SK-N-SH treated with all-trans-retinoic acid at 6 μM for 48 hours (cell line): ENCODE measurements at regions not wholly inside any gene's neighbourhood (a gene's known extent, or its start where the extent isn't known, plus 50 kb on each side); places are given as distances from the start of the nearest gene placed in this dataset.

ENCODE experiments used
- ATAC-seq: fragments of 200-7000 bp; cut with Tn5 transposase; 3 replicates; pipeline ENCODE4 v1.9.1; 2020; ENCODE audit warnings: mild to moderate bottlenecking, moderate library complexity
- ARNTL ChIP-seq: fragments of 450-650 bp; formaldehyde crosslinking; IDR thresholded peaks from 2 replicates; pipeline ENCODE4 v1.5.0; 2020; ENCODE audit warnings: low read depth, mild to moderate bottlenecking, moderate library complexity, borderline replicate concordance
- BACH2 ChIP-seq: fragments of 250-450 bp; sonication (Bioruptor Pico); IDR thresholded peaks from 2 replicates; pipeline ENCODE4 v1.9.0; 2021; ENCODE audit warnings: mild to moderate bottlenecking, borderline replicate concordance
- CSDC2 ChIP-seq: fragments of 250-450 bp; sonication (Bioruptor Pico); IDR thresholded peaks from 2 replicates; pipeline ENCODE4 v1.5.0; 2020; ENCODE audit warnings: mild to moderate bottlenecking, moderate library complexity
- ESRRG ChIP-seq: fragments of 250-450 bp; sonication (Bioruptor Pico); IDR thresholded peaks from 2 replicates; pipeline ENCODE4 v1.6.1; 2021; ENCODE audit warnings: mild to moderate bottlenecking
- GLIS3 ChIP-seq: fragments of 250-450 bp; sonication (Bioruptor Pico); IDR thresholded peaks from 2 replicates; pipeline ENCODE4 v1.5.0; 2020; ENCODE audit warnings: mild to moderate bottlenecking, moderate library complexity
- ISL1 ChIP-seq: fragments of 250-450 bp; sonication (Bioruptor Pico); IDR thresholded peaks from 2 replicates; pipeline ENCODE4 v2.1.2; 2022; ENCODE audit warnings: mild to moderate bottlenecking, moderate library complexity
- OSR1 ChIP-seq: fragments of 250-450 bp; sonication (Bioruptor Pico); IDR thresholded peaks from 2 replicates; pipeline ENCODE4 v1.8.0; 2022; ENCODE audit warnings: moderate library complexity, mild to moderate bottlenecking, inconsistent platforms
- PATZ1 ChIP-seq: fragments of 250-450 bp; sonication (Bioruptor Pico); IDR thresholded peaks from 2 replicates; pipeline ENCODE4 v1.8.0; 2020; ENCODE audit warnings: mild to moderate bottlenecking, moderate library complexity, borderline replicate concordance
- RARB ChIP-seq: fragments of 250-450 bp; sonication (Bioruptor Pico); IDR thresholded peaks from 2 replicates; pipeline ENCODE4 v1.8.0; 2021; ENCODE audit warnings: mild to moderate bottlenecking, moderate library complexity
- SNAI2 ChIP-seq: fragments of 250-450 bp; sonication (Bioruptor Pico); IDR thresholded peaks from 2 replicates; pipeline ENCODE4 v1.5.0; 2020; ENCODE audit warnings: mild to moderate bottlenecking, moderate library complexity
- TCF4 ChIP-seq: fragments of 250-450 bp; sonication (Bioruptor Pico); IDR thresholded peaks from 2 replicates; pipeline ENCODE4 v1.8.0; 2021; ENCODE audit warnings: mild to moderate bottlenecking, moderate library complexity, borderline replicate concordance
- TOX ChIP-seq: fragments of 250-450 bp; sonication (Bioruptor Pico); IDR thresholded peaks from 2 replicates; pipeline ENCODE4 v1.8.0; 2021; ENCODE audit warnings: mild to moderate bottlenecking, moderate library complexity, borderline replicate concordance
- ZC3H10 ChIP-seq: fragments of 250-450 bp; sonication (Bioruptor Pico); IDR thresholded peaks from 2 replicates; pipeline ENCODE4 v1.5.1; 2021; ENCODE audit warnings: mild to moderate bottlenecking, moderate library complexity
- ZFP3 ChIP-seq: fragments of 250-450 bp; sonication (Bioruptor Pico); IDR thresholded peaks from 2 replicates; pipeline ENCODE4 v1.5.0; 2020; ENCODE audit warnings: mild to moderate bottlenecking, moderate library complexity
- ZFP30 ChIP-seq: fragments of 450-650 bp; formaldehyde crosslinking; IDR thresholded peaks from 2 replicates; pipeline ENCODE4 v1.5.0; 2022; ENCODE audit warnings: mild to moderate bottlenecking, moderate library complexity
- ZNF565 ChIP-seq: fragments of 450-650 bp; formaldehyde crosslinking; conservative IDR thresholded peaks from 2 replicates; pipeline ENCODE4 v1.5.0; 2020; ENCODE audit warnings: low read depth, mild to moderate bottlenecking, moderate library complexity
- ZNF70 ChIP-seq: fragments of 450-650 bp; formaldehyde crosslinking; IDR thresholded peaks from 2 replicates; pipeline ENCODE4 v1.5.0; 2020; ENCODE audit warnings: mild to moderate bottlenecking, moderate library complexity
- ZNF8 ChIP-seq: fragments of 450-650 bp; formaldehyde crosslinking; IDR thresholded peaks from 2 replicates; pipeline ENCODE4 v1.5.0; 2020; ENCODE audit warnings: mild to moderate bottlenecking, moderate library complexity
- TF ChIP-seq, protein P1 (sequence below): fragments of 250-450 bp; sonication (Bioruptor Pico); IDR thresholded peaks from 2 replicates; pipeline ENCODE4 v1.5.1; 2020; ENCODE audit warnings: low read depth, mild to moderate bottlenecking, moderate library complexity
- TF ChIP-seq, protein P2 (sequence below): fragments of 250-450 bp; sonication (Bioruptor Pico); IDR thresholded peaks from 2 replicates; pipeline ENCODE4 v1.8.0; 2021; ENCODE audit warnings: low read depth, mild to moderate bottlenecking, moderate library complexity, borderline replicate concordance
- TF ChIP-seq, protein P3 (sequence below): fragments of 250-450 bp; sonication (Bioruptor Pico); IDR thresholded peaks from 2 replicates; pipeline ENCODE4 v1.5.0; 2020; ENCODE audit warnings: mild to moderate bottlenecking, moderate library complexity

GRCh38 chr6:125509477-125509876 is 207.7 kb upstream of the HDDC2 start (continued):
- no peak for TF ChIP-seq ZNF70 (CRISPR knock-in tag)
- TF ChIP-seq, all 23 proteins: peak for 0

DNA sequence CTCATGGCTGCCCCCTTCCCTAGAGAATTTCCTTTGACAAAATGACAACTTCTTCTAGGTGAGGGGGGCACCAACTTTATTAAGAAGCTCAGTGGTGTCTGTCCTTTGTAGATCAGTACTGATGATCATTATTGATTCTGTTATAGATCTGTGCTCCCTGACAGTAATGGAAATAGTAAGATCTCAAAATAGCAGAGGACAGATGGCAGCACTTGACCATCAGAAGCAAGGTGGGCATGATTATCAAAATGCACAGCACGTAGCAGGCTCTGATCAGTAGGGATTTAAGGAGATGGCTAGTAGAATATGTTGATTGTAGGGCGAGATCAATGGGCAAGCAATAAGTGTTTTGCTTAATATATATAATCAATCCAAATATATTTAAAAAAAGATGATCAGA is 208.6 kb upstream of the HDDC2 start:
- no peak for TF ChIP-seq ESRRG
- no peak for TF ChIP-seq TCF4 (CRISPR knock-in tag)
- ATAC-seq, result no peak

GRCh38 chr6:125511809-125512396 is 210.1 kb upstream of the HDDC2 start:
- ATAC-seq, result no peak
- TF ChIP-seq ZFP30 (CRISPR knock-in tag), result no peak
- TF ChIP-seq SNAI2 (CRISPR knock-in tag), result no peak
- no peak for TF ChIP-seq ESRRG
- TF ChIP-seq BACH2 (CRISPR knock-in tag), result no peak
- no peak for TF ChIP-seq RARB (CRISPR knock-in tag)
- TF ChIP-seq TCF4 (CRISPR knock-in tag), result no peak
- TF ChIP-seq ISL1 (CRISPR knock-in tag), result no peak
- TF ChIP-seq, protein P1, sequence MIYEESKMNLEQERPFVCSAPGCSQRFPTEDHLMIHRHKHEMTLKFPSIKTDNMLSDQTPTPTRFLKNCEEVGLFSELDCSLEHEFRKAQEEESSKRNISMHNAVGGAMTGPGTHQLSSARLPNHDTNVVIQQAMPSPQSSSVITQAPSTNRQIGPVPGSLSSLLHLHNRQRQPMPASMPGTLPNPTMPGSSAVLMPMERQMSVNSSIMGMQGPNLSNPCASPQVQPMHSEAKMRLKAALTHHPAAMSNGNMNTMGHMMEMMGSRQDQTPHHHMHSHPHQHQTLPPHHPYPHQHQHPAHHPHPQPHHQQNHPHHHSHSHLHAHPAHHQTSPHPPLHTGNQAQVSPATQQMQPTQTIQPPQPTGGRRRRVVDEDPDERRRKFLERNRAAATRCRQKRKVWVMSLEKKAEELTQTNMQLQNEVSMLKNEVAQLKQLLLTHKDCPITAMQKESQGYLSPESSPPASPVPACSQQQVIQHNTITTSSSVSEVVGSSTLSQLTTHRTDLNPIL (CRISPR knock-in tag), result no peak
- TF ChIP-seq ZNF565 (CRISPR knock-in tag), result no peak
- TF ChIP-seq ZNF8 (CRISPR knock-in tag), result no peak
- no peak for TF ChIP-seq TOX
- TF ChIP-seq PATZ1 (CRISPR knock-in tag), result no peak
- no peak for TF ChIP-seq ARNTL (CRISPR knock-in tag)
- no peak for TF ChIP-seq GLIS3 (CRISPR knock-in tag)
- TF ChIP-seq ZNF70 (CRISPR knock-in tag), result no peak
- no peak for TF ChIP-seq ZFP3 (CRISPR knock-in tag)
- TF ChIP-seq ZC3H10 (CRISPR knock-in tag), result no peak
- TF ChIP-seq, protein P2, sequence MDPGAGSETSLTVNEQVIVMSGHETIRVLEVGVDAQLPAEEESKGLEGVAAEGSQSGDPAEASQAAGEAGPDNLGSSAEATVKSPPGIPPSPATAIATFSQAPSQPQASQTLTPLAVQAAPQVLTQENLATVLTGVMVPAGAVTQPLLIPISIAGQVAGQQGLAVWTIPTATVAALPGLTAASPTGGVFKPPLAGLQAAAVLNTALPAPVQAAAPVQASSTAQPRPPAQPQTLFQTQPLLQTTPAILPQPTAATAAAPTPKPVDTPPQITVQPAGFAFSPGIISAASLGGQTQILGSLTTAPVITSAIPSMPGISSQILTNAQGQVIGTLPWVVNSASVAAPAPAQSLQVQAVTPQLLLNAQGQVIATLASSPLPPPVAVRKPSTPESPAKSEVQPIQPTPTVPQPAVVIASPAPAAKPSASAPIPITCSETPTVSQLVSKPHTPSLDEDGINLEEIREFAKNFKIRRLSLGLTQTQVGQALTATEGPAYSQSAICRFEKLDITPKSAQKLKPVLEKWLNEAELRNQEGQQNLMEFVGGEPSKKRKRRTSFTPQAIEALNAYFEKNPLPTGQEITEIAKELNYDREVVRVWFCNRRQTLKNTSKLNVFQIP, result no peak
- TF ChIP-seq CSDC2 (CRISPR knock-in tag), result no peak
- TF ChIP-seq OSR1 (CRISPR knock-in tag), result no peak

- no peak for TF ChIP-seq SNAI2 (CRISPR knock-in tag)
- no peak for TF ChIP-seq ISL1 (CRISPR knock-in tag)
- TF ChIP-seq ZNF565 (CRISPR knock-in tag), result no peak
- no peak for TF ChIP-seq RARB (CRISPR knock-in tag)
- TF ChIP-seq ZFP3 (CRISPR knock-in tag), result no peak
- no peak for TF ChIP-seq ZNF70 (CRISPR knock-in tag)
- no peak for ATAC-seq
Observed at GRCh38 chr6:125512621-125513020, 210.9 kb upstream of the HDDC2 start.

- ATAC-seq, result no peak
- TF ChIP-seq, protein P3, sequence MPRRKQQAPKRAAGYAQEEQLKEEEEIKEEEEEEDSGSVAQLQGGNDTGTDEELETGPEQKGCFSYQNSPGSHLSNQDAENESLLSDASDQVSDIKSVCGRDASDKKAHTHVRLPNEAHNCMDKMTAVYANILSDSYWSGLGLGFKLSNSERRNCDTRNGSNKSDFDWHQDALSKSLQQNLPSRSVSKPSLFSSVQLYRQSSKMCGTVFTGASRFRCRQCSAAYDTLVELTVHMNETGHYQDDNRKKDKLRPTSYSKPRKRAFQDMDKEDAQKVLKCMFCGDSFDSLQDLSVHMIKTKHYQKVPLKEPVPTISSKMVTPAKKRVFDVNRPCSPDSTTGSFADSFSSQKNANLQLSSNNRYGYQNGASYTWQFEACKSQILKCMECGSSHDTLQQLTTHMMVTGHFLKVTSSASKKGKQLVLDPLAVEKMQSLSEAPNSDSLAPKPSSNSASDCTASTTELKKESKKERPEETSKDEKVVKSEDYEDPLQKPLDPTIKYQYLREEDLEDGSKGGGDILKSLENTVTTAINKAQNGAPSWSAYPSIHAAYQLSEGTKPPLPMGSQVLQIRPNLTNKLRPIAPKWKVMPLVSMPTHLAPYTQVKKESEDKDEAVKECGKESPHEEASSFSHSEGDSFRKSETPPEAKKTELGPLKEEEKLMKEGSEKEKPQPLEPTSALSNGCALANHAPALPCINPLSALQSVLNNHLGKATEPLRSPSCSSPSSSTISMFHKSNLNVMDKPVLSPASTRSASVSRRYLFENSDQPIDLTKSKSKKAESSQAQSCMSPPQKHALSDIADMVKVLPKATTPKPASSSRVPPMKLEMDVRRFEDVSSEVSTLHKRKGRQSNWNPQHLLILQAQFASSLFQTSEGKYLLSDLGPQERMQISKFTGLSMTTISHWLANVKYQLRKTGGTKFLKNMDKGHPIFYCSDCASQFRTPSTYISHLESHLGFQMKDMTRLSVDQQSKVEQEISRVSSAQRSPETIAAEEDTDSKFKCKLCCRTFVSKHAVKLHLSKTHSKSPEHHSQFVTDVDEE, result no peak
- TF ChIP-seq ZFP3 (CRISPR knock-in tag) (no peak), ZFP30 (CRISPR knock-in tag) (no peak), ISL1 (CRISPR knock-in tag) (no peak), ZNF70 (CRISPR knock-in tag) (no peak), RARB (CRISPR knock-in tag) (no peak), GLIS3 (CRISPR knock-in tag) (no peak), OSR1 (CRISPR knock-in tag) (no peak), ZC3H10 (CRISPR knock-in tag) (no peak), ZNF565 (CRISPR knock-in tag) (no peak), TCF4 (CRISPR knock-in tag) (no peak), ZNF8 (CRISPR knock-in tag) (no peak), PATZ1 (CRISPR knock-in tag) (no peak), BACH2 (CRISPR knock-in tag) (no peak), SNAI2 (CRISPR knock-in tag) (no peak), CSDC2 (CRISPR knock-in tag) (no peak), TOX (no peak), ARNTL (CRISPR knock-in tag) (no peak)
Observed at GRCh38 chr6:125513978-125514377, 212.2 kb upstream of the HDDC2 start.
